ENCODE measurements at regions not wholly inside any gene's neighbourhood (a gene's known extent, or its start where the extent isn't known, plus 50 kb on each side); places are given as distances from the start of the nearest gene placed in this dataset.

DNA sequence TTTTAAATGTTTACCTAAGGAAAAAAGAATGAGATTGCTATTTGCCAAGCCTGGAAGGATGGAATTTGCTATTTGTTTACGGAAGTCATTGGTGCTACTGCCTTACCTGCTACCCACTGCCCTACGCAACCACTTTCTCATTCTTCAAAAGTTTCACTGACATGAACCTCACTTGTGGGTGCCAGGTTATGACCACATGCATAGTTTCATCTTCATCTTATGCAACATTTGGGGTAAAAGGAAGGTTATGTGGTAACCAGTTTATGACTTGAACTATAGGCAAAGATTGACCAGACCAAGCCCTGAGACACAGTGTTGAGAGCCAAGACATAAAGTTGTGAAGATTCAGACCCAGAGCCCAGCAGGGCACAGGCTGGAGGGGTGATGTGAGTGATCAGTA, 142.5 kb downstream of the LACC1 start:
- no peak for DNase-seq (ENCODE audit: low read depth in 3 of 3)

DNA sequence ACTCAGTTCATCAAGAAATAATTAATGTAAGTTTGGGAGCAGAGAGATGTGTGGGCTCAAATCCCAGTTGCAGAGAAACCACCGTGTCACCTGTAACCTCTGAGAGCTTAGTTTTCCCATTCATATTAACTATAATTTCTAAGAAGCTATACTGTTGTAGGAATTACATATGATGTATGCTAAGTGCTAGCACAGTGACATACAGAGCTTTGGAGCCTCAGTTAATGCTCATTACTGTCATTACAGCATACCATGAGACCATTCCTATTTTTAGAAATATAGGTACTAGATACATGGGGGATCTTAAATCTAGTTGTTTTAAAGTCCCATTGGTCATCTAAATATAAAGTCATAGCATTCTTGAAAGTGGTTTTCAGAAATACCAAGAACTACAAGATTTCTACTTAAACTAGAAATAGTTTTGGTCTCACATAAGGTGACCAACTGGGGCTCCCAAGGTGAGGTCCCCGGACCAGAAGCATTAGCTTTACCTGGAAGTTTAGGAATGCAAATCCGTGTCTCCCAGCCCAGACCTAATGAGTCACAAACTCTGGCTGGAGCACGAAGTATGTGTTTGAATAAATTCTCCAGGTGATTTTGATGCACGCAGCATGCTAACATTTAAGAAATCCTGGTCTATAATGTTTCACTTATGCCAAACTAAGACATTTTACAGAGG, 144.6 kb downstream of the LACC1 start:
- DNase-seq (ENCODE audit: low read depth in 3 of 3), result no peak

DNA sequence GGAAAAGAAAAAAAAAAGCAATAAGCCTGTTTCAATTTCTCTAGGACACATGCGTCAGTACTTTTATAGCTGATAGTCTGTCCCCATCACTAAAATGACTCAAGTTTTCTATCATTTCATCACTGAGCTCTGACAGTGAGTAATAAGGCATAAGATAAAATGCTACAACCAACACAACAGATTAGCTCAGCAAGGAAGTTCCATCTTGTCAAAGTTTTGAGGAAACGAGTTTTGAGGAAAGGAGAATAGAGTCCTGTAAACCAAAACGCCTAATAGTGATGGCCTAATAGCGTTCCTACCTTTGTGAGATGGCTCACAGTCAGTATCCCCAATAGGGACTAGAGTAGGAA, 145.1 kb downstream of the LACC1 start:
- DNase-seq (ENCODE audit: low read depth in 3 of 3), result no peak

DNA sequence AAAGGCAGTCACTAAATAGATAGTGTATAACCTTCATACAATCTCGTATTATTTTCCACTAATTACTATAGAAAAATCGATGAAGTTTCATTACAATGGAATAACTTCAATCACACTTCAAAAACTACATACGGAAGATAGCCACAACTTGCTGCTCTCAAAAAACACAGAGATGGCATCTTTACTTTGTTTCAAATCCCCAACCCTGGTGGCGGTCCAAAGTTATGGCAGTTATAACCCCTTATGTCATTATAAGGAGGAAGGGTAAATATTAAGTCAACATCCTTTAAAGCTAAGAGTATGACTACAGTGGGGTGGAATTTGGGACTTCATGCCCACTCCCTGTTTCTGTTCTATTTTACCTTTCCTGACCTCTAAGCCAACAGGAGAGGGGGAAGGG, 146.5 kb downstream of the LACC1 start:
- DNase-seq (ENCODE audit: low read depth in 3 of 3), result no peak

DNA sequence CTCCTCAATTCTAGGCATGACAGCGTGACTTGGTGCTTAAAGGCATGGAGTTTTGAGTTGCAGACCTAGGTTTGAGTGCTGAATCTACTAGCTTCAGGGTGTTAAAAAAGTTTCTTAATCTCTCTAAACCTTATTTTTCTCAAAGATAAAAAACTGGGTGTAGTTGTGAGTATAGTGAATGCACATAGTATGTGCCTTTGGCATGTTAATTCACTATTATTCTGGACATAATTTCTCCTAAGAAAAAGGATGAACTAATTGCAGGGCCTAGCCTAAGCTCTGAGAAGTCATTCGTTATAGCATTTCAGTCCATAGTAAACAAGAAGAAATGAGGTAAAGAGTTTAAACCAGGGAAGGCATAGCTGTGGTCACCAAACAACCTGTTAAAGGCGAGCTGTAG, 149.0 kb downstream of the LACC1 start:
- DNase-seq (ENCODE audit: low read depth in 3 of 3), result no peak

DNA sequence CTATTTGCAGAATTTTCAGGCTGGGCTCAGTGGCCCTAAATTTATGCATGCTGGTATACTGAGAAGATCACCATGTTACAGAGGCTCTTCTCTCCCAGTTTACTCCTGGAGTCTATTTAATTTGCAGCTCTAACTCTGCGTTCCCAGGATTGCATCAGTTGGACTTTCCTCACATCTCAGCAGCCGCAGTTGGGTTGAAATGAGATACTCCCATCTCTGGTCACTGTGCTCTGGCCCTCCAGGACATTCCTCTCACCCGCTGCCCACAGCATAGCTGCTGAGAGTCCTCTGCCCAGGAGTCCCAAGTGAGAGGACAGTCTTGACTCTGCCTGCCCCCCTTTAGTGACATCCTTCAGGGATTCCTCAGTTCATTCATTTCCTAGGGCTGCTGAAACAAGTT, 150.9 kb downstream of the LACC1 start:
- no peak for DNase-seq (ENCODE audit: low read depth in 3 of 3)

DNA sequence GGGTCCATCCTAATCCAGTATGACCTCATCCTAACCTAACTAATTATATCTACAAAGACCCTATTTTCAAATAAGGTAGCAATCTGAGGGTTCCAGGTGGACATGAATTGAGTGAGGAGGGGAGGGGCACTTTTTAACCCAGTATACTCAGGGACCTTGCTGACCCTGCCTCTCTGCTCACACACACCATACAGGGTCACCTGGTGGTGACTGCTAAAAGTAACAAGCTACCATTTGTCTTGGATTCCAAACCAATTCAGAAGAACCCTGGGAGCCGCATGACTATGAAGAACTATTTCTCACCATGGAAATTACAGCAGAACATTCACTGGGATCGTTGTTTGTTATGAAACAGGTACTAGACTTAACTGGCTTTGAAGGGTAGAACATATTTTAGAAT, 151.9 kb downstream of the LACC1 start:
- DNase-seq (ENCODE audit: low read depth in 3 of 3), result no peak

DNA sequence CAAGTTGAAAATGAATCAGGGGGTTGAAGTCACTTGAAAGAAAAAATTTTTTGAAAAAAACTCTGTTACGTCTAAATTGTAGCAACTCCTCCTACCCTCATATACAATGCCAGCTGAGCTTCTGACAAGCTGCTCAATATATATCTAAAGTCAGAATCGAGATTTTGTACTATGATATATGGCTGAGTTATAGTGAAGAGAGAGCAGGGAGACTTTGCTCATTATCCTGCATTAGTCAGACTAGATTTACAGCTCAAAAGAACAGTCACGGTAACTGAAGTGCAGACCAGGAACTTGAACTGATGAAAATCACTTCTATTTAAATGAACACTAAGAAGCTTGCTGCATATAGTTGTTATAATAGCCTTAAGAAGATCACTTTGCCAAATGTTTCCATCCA, 153.1 kb downstream of the LACC1 start:
- no peak for DNase-seq (ENCODE audit: low read depth in 3 of 3)

DNA sequence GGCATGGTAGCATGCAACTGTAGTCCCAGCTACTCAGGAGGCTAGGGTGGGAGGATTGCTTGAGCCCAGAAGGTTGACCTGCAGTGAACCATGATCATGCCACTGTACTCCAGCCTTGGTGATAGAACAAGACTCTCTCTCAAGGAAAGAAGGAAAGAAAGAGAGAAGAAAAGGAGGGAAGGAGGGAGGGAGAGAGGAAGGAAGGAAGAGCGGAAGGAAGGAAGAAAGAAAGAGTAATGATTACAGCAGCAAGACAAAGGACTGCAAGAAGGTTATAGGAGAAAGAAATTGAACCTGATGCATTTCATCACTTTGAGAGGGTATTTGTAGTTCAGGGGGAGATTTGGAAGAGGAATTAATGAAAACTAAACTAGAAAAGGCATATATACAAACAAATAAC, 155.7 kb downstream of the LACC1 start:
- no peak for DNase-seq (ENCODE audit: low read depth in 3 of 3)

DNA sequence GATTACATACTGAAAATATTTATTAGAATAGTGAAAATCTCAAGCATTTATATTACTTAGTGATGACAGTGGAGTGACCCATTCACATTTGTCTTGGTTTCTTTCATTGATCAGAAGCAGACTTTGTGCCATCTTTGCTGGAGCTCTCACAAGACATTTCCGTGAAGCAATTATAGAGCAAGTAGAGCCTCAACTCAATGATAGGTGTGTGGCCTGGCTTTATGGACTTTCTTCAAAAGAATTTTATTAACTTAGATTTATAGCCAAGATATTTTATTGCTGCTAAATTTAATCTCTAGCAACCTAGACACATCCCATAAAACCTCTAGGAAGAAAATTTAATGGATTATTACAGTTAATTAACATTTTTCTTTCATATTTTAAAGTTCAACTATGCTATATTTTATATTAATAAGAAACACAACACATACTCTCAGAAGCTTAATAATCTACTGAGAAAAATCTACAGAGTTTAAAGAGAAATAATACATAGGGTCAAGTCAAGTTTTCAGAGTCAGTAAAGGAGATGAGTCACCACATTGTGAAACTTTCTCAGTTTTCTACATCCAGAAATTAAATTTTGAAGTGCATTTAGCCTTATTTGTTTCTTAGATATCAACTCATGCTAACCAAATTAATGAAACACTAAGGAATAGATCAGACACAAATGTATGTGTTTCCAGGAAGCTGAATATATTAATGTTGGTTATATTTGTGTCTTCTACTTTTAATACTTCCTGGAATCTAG, 160.5 kb downstream of the LACC1 start:
- no peak for DNase-seq (ENCODE audit: low read depth in 3 of 3)

DNA sequence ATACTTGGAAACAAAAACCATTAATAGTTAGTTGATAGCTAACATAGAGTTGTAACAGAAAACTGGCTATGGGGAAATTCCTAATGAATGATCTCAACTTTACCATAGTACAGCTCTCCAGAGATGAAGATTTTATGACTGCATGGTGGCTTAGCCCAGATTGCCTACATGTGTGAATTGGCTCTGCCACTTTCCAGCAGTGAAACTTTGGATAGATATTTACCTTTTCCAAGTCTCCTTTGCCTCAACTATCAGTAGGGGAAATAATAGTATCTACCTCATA, 161.1 kb downstream of the LACC1 start:
- no peak for DNase-seq (ENCODE audit: low read depth in 3 of 3)

DNA sequence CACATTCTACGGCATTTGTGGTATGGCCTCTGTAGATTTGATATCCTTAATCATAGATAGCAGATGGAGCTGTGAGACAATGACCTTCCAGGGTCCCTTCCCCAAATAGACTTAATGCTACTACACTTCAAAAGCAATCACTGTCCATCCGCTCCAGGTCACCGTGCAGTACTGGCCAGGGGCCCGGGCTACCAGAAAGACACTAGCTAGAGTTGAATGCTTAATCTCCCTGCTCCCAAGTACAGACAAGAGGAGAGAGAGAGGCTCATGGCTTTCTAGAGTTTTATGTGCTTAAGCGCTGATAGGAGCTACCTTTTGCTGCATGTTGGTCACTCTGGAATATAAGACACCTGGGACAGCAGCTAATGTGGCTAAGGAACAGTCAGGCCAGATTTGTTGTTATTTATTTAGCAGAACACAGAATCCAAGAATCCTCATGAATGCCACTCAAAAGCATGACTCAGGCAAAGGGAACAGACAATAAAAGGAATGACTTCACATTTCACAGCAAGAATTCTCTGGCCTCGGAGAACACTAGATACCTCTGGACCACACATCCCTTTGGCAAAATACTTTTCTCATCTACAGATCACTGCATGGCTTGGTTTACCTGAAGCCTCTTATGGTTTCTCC, 165.0 kb downstream of the LACC1 start:
- no peak for DNase-seq (ENCODE audit: low read depth in 3 of 3)

DNA sequence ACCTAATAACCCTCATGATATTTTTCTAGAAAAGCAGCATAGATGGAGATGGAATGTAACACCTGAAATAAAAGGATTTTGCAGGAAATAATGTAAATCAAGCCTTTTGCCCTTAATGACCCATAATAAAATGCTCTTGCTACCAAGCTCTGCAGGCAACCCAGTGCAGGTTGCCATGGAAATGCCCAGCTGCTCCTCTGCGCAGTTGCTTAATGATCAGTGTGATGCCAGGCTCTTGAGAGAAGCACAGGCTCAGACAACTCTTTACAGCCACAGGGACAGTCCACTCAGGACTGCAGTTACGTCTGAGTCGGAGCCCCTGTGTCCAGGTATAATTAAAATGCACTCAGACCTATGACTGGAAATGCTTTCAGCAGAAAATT, 165.5 kb downstream of the LACC1 start:
- DNase-seq (ENCODE audit: low read depth in 3 of 3), result no peak

DNA sequence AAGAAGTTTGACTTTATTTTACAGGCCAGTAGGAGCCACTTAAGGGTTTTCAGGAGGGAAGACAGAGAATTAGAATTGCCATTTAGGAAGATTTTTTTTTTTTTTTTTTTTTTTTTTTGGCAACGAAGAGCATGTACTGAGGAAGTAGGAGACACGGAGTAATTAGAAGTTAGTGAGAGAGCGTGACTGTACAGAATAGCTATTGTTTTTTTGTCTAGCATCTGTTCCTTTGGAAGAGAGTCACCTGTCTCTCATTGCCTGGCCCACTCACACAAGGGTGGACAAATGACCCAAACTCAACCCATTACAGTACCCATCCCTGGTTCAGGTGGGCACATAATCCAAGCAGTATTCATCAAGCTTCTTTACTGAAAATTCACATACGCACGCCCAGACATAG, 166.7 kb downstream of the LACC1 start:
- DNase-seq (ENCODE audit: low read depth in 3 of 3), result no peak

DNA sequence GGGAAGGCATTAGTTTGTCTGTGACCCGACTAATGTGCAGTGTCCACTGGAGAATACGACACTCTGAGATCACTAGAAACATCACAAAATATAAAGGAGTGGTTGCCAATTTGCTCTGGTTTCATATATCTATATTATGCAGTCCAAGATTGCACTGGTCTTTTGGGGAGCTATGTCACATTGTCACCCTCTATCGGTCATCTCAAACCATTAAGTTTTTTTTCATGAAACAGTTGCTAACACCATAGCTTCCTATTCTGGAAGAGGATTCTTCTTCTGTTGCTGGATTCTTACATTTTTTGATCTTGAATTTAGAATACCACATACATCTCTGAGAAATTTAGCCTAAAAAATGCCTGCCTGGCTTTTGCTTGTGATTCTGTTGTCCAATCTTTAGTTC, 168.6 kb downstream of the LACC1 start:
- no peak for DNase-seq (ENCODE audit: low read depth in 3 of 3)

DNA sequence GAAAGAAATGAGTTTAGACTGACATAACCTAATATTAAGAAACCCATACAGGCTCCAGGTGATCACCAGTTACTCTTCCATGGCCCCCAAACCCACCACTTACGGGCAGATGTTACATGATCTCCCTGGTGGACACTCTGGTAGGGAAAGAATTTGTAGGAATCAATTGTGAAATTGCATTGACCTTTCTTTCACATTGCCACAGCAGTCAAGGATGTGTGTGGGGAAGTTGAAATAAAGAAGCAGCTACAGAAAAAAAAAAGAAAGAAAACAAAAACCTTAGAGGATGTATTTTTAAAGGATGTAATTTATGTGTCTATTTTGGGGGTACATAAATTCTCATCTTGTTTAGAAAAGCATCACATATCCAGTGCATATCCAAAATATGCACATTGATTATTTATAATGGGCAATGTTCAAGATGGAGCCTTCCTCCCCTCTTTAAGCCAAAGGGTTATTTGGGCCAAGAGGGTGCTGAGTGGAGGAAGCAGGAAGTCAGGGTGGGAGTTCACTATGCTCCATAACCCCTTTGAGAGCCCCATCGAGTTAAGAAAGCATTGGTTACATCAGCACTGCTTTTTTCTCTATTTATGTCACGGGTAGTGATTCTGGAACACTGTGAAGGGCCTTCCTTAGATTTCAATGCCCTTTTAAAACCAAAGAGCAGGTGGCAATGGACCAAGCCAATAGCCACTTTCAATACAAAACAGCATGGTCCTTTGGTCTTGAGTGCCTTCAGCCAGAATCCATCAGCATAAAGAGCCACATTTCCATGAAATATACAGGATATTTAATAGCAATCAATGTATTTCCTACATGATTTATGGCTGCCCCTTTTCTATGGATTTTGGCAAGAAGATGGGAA, 169.6 kb downstream of the LACC1 start:
- no peak for DNase-seq (ENCODE audit: low read depth in 3 of 3)

DNA sequence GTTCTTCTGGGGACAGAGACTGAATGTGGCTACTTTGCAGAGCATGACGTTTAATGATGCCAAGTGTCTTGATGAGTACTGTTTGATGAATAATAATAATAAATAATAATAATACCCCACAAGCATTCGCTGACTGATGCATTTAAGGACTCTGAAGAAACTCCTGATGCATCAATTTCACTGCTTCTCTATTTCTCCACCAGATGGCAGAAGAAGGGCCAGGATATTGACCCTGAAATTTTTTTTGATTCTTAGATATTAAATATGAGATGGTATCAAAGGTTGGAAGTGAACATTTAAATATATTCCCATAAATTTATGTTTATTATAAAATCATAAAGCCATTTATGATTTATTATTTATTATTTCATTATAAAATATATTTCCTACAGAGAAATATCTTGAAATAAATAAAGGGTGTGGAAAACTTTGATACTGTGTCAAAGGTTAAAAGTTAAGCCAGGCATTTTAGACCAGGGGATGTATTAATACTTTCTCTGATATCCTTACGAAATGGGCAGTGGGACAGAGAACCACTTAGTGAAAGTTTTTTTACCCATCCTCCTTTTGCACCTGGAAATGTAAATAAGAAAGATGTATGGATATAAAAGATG, 170.9 kb downstream of the LACC1 start:
- DNase-seq (ENCODE audit: low read depth in 3 of 3), result no peak

DNA sequence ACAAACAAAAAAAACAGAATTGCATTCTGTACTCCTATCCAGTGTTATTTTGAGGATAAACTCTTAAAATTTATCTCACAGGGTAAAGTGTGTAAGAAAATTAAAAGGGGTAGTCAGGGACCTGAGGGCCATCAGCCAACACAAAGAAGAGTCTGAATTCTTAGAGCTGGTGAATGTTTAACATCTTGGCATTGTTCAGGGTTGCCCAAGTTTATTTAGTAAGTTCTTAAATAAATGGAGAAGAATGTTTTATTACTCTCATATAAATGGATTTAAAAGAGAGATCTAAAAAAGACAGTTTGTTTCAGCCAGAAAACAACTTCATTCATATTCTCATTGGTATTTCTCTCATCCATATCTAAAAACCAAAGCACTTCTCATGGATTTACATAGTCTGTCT, 171.7 kb downstream of the LACC1 start:
- DNase-seq (ENCODE audit: low read depth in 3 of 3), result no peak

DNA sequence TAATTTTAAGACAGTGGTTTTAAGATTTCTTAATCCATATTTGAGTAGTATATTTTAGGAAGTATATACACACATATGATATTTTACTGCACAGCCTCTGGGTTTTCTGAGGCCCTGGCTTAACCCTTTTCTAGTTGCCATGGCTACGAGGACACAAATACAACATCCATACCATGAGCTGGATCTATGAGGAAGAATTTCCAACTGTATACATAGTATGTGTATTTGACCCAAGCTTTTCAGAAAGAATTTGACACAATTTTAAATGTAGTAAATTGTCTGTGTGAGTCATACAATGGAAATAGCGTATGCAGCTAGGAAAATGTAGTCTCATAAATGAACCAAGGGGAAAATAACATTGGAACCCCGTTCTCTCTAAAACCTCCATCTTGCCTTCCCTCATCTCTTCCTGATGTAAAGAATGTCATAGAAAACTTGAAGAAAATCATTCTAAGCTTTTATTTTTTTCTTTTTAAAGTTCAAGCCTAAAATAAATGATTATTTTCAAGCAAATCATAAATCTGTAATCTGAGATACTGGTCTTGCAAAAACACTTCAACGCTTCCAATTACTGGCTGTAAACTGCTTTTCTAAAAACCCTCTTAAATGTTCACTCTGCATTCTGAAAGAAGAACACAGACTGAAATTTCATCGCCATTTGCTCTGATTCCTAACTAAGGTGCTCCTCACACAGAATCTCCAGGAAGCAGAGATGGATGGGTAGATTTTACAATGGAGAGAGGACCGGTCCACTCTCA, 172.4 kb downstream of the LACC1 start:
- no peak for DNase-seq (ENCODE audit: low read depth in 3 of 3)

DNA sequence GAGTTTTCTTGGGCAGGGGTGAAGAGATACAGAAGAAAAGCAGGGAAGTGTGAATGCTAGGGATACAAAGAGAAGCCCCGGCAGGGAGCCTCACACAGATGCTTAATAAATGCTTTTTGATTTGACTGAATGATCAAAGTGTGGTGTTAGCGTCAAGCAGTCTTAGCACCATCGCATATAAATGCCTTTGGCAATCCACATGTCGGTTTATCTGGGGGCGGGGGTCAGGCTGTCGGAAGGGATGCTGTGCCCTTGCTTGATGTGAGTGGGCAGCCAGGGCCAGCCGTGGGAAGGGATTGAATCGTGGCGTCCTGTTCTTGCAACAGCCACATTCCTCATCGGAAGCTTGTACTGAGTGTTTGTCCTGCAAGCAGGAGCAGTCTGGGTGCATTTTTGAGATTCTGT, 173.1 kb downstream of the LACC1 start:
- no peak for DNase-seq (ENCODE audit: low read depth in 3 of 3)

DNA sequence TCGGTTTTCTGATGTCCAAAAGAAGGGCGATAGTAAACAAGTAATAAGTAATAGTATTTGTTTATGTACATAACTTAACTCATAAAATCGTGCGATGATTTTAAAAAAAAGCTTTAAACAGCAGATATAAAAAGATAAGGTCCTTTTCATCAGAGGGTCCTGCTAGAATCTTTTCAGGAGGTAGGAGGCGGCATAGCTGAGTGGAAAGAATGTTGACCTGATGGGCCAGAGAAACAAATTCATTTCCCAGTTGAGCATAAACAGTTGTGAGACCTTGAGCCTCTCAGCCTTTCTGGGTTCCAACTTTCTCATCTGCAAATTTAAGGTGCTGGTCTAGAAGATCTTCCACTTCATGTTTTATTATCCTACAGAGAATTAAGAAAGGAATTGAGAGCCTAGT, 173.5 kb downstream of the LACC1 start:
- no peak for DNase-seq (ENCODE audit: low read depth in 3 of 3)

DNA sequence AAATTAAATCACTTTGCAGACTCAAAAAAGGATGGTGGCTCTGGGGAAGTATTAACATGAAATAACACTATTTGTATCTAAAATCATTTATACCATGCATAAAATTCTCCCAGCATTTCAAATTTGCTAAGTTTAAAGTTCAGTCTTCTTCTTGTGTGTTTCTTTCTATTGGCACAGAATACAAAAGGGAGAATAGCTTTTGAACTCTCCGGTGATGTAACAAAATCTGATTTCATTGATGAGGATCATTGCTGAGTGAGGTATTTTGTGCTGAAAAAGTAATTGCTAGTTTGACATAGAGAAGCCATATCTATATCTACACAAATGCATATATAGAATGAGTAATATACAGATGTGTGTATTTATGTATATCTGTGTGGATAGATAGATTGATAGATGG, 174.8 kb downstream of the LACC1 start:
- no peak for DNase-seq (ENCODE audit: low read depth in 3 of 3)
